Brain microvascular endothelial cell (primary cell): ENCODE measurements at regions not wholly inside any gene's neighbourhood (a gene's known extent, or its start where the extent isn't known, plus 50 kb on each side); places are given as distances from the start of the nearest gene placed in this dataset.
A peak's percentile ranks its signal among the peaks of the same experiment; 100 is the strongest.

Experiments used
- DNase-seq: peaks from one replicate; pipeline ENCODE4 v3.0.0-alpha.2; 2020
- H3K27ac ChIP-seq: fragments of 250-450 bp; sonication (Bioruptor Pico); 2 replicates; pipeline ENCODE4 v1.5.1; 2020; ENCODE audit warnings: mild to moderate bottlenecking, moderate library complexity
- H3K27me3 ChIP-seq: fragments of 250-450 bp; sonication (Bioruptor Pico); replicated peaks from 2 replicates; pipeline ENCODE4 v1.5.1; 2020; ENCODE audit warnings: mild to moderate bottlenecking
- H3K36me3 ChIP-seq: fragments of 250-450 bp; sonication (Bioruptor Pico); replicated peaks from 2 replicates; pipeline ENCODE4 v1.5.1; 2020; ENCODE audit warnings: mild to moderate bottlenecking
- H3K4me3 ChIP-seq: 2 replicates; pipeline ENCODE4 v1.5.1; 2011; ENCODE audit warnings: low read depth, mild to moderate bottlenecking, control low read depth, low read length, moderate library complexity
- CTCF ChIP-seq: IDR thresholded peaks from 2 replicates; pipeline ENCODE4 v1.5.1; 2011; ENCODE audit warnings: low read depth, mild to moderate bottlenecking, moderate library complexity, low read length, control low read depth, inconsistent platforms; ENCODE audit errors: missing control alignments
- in situ Hi-C: cut with HindIII; loops from 2 replicates; pipeline ENCODE4 v1.10.0; 2017; ENCODE audit warnings: low sequenced_read_pairs, low pct_ligation_motif_present

GRCh38 chr5:39502704-39503103 is 77.9 kb upstream of the DAB2 start:
- Histone ChIP-seq H3K36me3 (no peaks in the 10 kb centered on the region), H3K4me3 (no peak overlapping the region), H3K27me3 (no peaks in the 10 kb centered on the region), H3K27ac (no peak overlapping the region)
- in situ Hi-C loops = no loop called here
- no peak for DNase-seq
- TF ChIP-seq CTCF = no peak

GRCh38 chr5:39501397-39501796 is 76.6 kb upstream of the DAB2 start:
- Histone ChIP-seq H3K27me3 (no peaks in the 10 kb centered on the region), H3K36me3 (no peaks in the 10 kb centered on the region), H3K4me3 (no peak overlapping the region), H3K27ac (peak overlapping the region; percentile 81)
- DNase-seq = peak; percentile 71
- no peak for TF ChIP-seq CTCF
- in situ Hi-C loops = no loop called here

- DNase-seq = no peak
- H3K4me3 ChIP-seq = no peak overlapping the region
- in situ Hi-C loops = no loop called here
- TF ChIP-seq CTCF = no peak
- H3K27ac ChIP-seq = peak overlapping the region; percentile 81
- no peaks in the 10 kb centered on the region for H3K36me3 ChIP-seq
- no peaks in the 10 kb centered on the region for H3K27me3 ChIP-seq
These were observed 75.9 kb upstream of the DAB2 start for GRCh38 chr5:39500551-39501175.

- no peak for TF ChIP-seq CTCF
- DNase-seq = peak; percentile 31
- Histone ChIP-seq H3K4me3 (no peak overlapping the region), H3K27me3 (no peaks in the 10 kb centered on the region), H3K27ac (no peak overlapping the region), H3K36me3 (no peaks in the 10 kb centered on the region)
- in situ Hi-C loops = no loop called here
These were observed 73.6 kb upstream of the DAB2 start for GRCh38 chr5:39498278-39498952.

GRCh38 chr5:39497322-39497721 is 72.5 kb upstream of the DAB2 start:
- Histone ChIP-seq H3K4me3 (no peak overlapping the region), H3K27ac (no peak overlapping the region), H3K27me3 (no peaks in the 10 kb centered on the region), H3K36me3 (no peaks in the 10 kb centered on the region)
- TF ChIP-seq CTCF = no peak
- in situ Hi-C loops = no loop called here
- DNase-seq = no peak
